GM12864 (cell line): ENCODE measurements at regions not wholly inside any gene's neighbourhood (a gene's known extent, or its start where the extent isn't known, plus 50 kb on each side); places are given as distances from the start of the nearest gene placed in this dataset.

Experiments
- DNase-seq: peaks from one replicate; pipeline ENCODE4 v3.0.0-alpha.2; 2011; ENCODE audit warnings: low read depth
- H3K4me3 ChIP-seq: 2 replicates; pipeline ENCODE4 v1.5.1; 2011; ENCODE audit warnings: mild to moderate bottlenecking, low read depth, low read length, control low read depth
- CTCF ChIP-seq: IDR thresholded peaks from 2 replicates; pipeline ENCODE4 v1.5.1; 2011; ENCODE audit warnings: low read depth, mild to moderate bottlenecking, moderate library complexity, low read length, control low read depth, inconsistent platforms; ENCODE audit errors: missing control alignments

GRCh38 chr11:134466156-134466555 is 54.1 kb upstream of the B3GAT1 start:
- TF ChIP-seq CTCF = no peak
- no peak for DNase-seq
- no peak overlapping the region for H3K4me3 ChIP-seq

- DNase-seq = no peak
- no peak for TF ChIP-seq CTCF
- no peak overlapping the region for H3K4me3 ChIP-seq
These were observed 53.1 kb upstream of the B3GAT1 start for GRCh38 chr11:134464981-134465730.

DNA sequence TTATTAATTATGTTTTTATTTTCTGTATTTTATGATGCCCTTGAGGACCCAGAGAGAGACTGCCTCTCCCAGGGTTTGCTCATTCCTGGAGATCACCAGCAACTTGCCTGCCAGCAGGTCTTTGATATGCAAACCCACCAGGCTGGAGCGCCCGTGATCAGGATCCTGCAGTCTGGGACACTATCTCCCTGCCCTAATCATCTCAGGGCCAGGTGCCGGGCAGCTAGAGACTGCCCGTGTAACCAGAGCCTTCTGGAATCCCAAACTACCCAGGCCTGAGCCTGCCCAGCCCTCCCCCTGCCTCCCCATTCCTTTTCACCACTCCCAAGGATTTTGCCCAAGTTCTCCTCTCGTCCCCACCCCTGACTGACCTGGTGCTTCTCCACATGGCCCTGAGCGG is 52.2 kb upstream of the B3GAT1 start:
- H3K4me3 ChIP-seq = no peak overlapping the region
- TF ChIP-seq CTCF = no peak
- no peak for DNase-seq

- no peak for TF ChIP-seq CTCF
- no peak for DNase-seq
These were observed 51.7 kb upstream of the B3GAT1 start for GRCh38 chr11:134463716-134464115.

More at GRCh38 chr11:134463716-134464115, 51.7 kb upstream of the B3GAT1 start:
- H3K4me3 ChIP-seq = no peak overlapping the region
